ENCODE measurements at regions not wholly inside any gene's neighbourhood (a gene's known extent, or its start where the extent isn't known, plus 50 kb on each side); places are given as distances from the start of the nearest gene placed in this dataset.

- TF ChIP-seq POLR2AphosphoS5 (IDR thresholded peaks at IDR 0.05) (no peak), CTCF (IDR thresholded peaks at IDR 0.05) (no peak)
Measured at GRCh38 chr18:45408218-45408617, 207.1 kb upstream of the SLC14A2 start.

Measured in transverse colon (tissue), 4 donors.